OCI-LY7 (cell line): ENCODE measurements at regions not wholly inside any gene's neighbourhood (a gene's known extent, or its start where the extent isn't known, plus 50 kb on each side); places are given as distances from the start of the nearest gene placed in this dataset.

ENCODE experiments used
- BruUV-seq: library from RNA; stranded (reverse); fragments of 400-500 nt; replicated peaks from 2 replicates; lab custom pipeline; 2021; lab: Mats Ljungman, UMichigan
- CTCF ChIA-PET: fragments of 300-600 bp; sonication (Branson Sonifier 250); formaldehyde crosslinking; loops from one replicate; lab custom pipeline; 2022; ENCODE audit warnings: antibody characterized with exemption; ENCODE audit not compliant: unreplicated experiment; lab: Charles Lee
- POLR2A ChIA-PET: fragments of 300-600 bp; sonication (Branson Sonifier 250); formaldehyde crosslinking; loops from one replicate; lab custom pipeline; 2022; ENCODE audit warnings: antibody characterized with exemption; lab: Charles Lee
- DNase-seq: peaks from one replicate; pipeline ENCODE4 v3.0.0-alpha.2; 2015; ENCODE audit warnings: low spot score
- H2AFZ ChIP-seq: fragments of 200-600 bp; sonication (generic), shearing (Covaris generic); 2 replicates; pipeline ENCODE4 v1.6.1; 2014; ENCODE audit warnings: mild to moderate bottlenecking, antibody characterized with exemption, low read length, moderate library complexity
- H3K27ac ChIP-seq: fragments of 200-600 bp; sonication (generic); 2 replicates; pipeline ENCODE4 v1.5.1; 2014; ENCODE audit warnings: mixed run types, low read depth, mild to moderate bottlenecking, moderate library complexity, low read length, inconsistent platforms; ENCODE audit not compliant: poor library complexity, severe bottlenecking
- H3K36me3 ChIP-seq: fragments of 200-600 bp; sonication (generic); 2 replicates; pipeline ENCODE4 v1.6.1; 2014; ENCODE audit warnings: mild to moderate bottlenecking, antibody characterized with exemption, low read length, moderate library complexity, mixed read lengths; ENCODE audit not compliant: insufficient read depth
- H3K4me1 ChIP-seq: fragments of 200-600 bp; sonication (generic); 2 replicates; pipeline ENCODE4 v1.5.1; 2014; ENCODE audit warnings: mild to moderate bottlenecking, low read length; ENCODE audit not compliant: insufficient read depth, poor library complexity, severe bottlenecking
- H3K4me2 ChIP-seq: fragments of 200-600 bp; sonication (generic); 2 replicates; pipeline ENCODE4 v1.6.1; 2014; ENCODE audit warnings: mild to moderate bottlenecking, low read length
- H3K4me3 ChIP-seq: fragments of 200-600 bp; sonication (generic); 2 replicates; pipeline ENCODE4 v1.5.1; 2014; ENCODE audit warnings: mild to moderate bottlenecking, low read depth, low read length; ENCODE audit not compliant: poor library complexity, severe bottlenecking
- H3K79me2 ChIP-seq: fragments of 200-600 bp; sonication (generic); 2 replicates; pipeline ENCODE4 v1.6.1; 2016; ENCODE audit warnings: low read depth, mild to moderate bottlenecking, low read length, moderate library complexity, mixed read lengths; ENCODE audit not compliant: insufficient read depth
- H3K9me2 ChIP-seq: fragments of 200-600 bp; sonication (generic); 2 replicates; pipeline ENCODE4 v1.6.1; 2016; ENCODE audit warnings: mild to moderate bottlenecking, low read length, mixed read lengths; ENCODE audit not compliant: insufficient read depth
- H3K9me3 ChIP-seq: fragments of 200-600 bp; sonication (generic); 2 replicates; pipeline ENCODE4 v1.6.1; 2014; ENCODE audit warnings: mild to moderate bottlenecking, mixed run types, low read length, mixed read lengths
- H4K20me1 ChIP-seq: fragments of 200-600 bp; sonication (generic); 2 replicates; pipeline ENCODE4 v1.6.1; 2014; ENCODE audit warnings: mild to moderate bottlenecking, antibody characterized with exemption, low read length, moderate library complexity, mixed read lengths; ENCODE audit not compliant: insufficient read depth
- EZH2phosphoT487 ChIP-seq: fragments of 200-600 bp; sonication (generic); IDR thresholded peaks from 2 replicates; pipeline ENCODE4 v1.6.1; 2018; ENCODE audit warnings: low read depth, borderline replicate concordance, mild to moderate bottlenecking, mixed run types, antibody characterized with exemption, low read length, moderate library complexity, mixed read lengths
- intact Hi-C: fragments of 100-400 bp; cut with micrococcal nuclease; formaldehyde crosslinking; loops from one replicate; pipeline ENCODE4 v1.10.0; 2022; ENCODE audit not compliant: unreplicated experiment
- TF ChIP-seq, protein P1 (sequence below): fragments of 200-600 bp; sonication (generic); conservative IDR thresholded peaks from 2 replicates; pipeline ENCODE4 v1.5.1; 2014; ENCODE audit warnings: mild to moderate bottlenecking, antibody characterized with exemption, low read length, moderate library complexity, mixed read lengths

DNA sequence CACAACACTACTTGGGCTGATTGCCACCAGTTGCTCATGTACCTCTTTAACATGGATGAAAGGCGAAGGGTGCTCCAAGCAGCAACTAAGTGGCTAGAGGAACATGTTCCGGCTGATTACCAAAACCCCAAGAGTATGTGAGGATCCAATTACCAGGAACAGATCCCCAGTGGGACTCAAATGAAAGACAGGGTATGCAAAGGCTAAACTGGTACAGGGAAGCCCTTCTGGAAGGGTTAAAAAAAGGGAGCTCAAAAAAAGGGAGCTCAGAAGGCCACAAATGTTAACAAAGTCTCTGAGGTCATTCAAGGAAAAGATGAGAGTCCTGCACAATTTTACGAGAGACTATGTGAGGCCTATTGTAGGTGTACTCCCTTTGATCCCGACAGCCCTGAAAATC, 604.7 kb downstream of the UQCRFS1 start:
- H3K4me3 ChIP-seq: no peak overlapping the region
- no peak for DNase-seq
- no peaks in the 10 kb centered on the region for H3K79me2 ChIP-seq
- H3K36me3 ChIP-seq: peaks cover 11% of the 10 kb centered on the region
- CTCF ChIA-PET: no interaction called here
- no peaks in the 10 kb centered on the region for H3K9me2 ChIP-seq
- H3K27ac ChIP-seq: no peak overlapping the region
- BruUV-seq: no TSS peak
- H4K20me1 ChIP-seq: no peaks in the 10 kb centered on the region
- no peak for TF ChIP-seq EZH2phosphoT487
- H3K9me3 ChIP-seq: peaks cover 12% of the 10 kb centered on the region; the same call in 1 of the 2 replicates
- no peak overlapping the region for H3K4me2 ChIP-seq
- intact Hi-C loops: no loop called here
- POLR2A ChIA-PET: no interaction called here
- H3K4me1 ChIP-seq: peaks cover 15% of the 10 kb centered on the region
- H2AFZ ChIP-seq: no peak overlapping the region

GRCh38 chr19:28607066-28607583, 605.8 kb downstream of the UQCRFS1 start:
- no peak overlapping the region for H3K4me2 ChIP-seq
- no peak overlapping the region for H2AFZ ChIP-seq
- CTCF ChIA-PET: no interaction called here
- no peak overlapping the region for H3K4me3 ChIP-seq
- no peak overlapping the region for H3K27ac ChIP-seq
- H3K9me2 ChIP-seq: no peaks in the 10 kb centered on the region
- BruUV-seq: no TSS peak
- POLR2A ChIA-PET: no interaction called here
- no peaks in the 10 kb centered on the region for H4K20me1 ChIP-seq
- no peaks in the 10 kb centered on the region for H3K79me2 ChIP-seq
- peaks cover 12% of the 10 kb centered on the region; the same call in 1 of the 2 replicates for H3K9me3 ChIP-seq
- TF ChIP-seq, protein P1, sequence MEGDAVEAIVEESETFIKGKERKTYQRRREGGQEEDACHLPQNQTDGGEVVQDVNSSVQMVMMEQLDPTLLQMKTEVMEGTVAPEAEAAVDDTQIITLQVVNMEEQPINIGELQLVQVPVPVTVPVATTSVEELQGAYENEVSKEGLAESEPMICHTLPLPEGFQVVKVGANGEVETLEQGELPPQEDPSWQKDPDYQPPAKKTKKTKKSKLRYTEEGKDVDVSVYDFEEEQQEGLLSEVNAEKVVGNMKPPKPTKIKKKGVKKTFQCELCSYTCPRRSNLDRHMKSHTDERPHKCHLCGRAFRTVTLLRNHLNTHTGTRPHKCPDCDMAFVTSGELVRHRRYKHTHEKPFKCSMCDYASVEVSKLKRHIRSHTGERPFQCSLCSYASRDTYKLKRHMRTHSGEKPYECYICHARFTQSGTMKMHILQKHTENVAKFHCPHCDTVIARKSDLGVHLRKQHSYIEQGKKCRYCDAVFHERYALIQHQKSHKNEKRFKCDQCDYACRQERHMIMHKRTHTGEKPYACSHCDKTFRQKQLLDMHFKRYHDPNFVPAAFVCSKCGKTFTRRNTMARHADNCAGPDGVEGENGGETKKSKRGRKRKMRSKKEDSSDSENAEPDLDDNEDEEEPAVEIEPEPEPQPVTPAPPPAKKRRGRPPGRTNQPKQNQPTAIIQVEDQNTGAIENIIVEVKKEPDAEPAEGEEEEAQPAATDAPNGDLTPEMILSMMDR: no peak
- TF ChIP-seq EZH2phosphoT487: no peak
- DNase-seq: no peak
- intact Hi-C loops: no loop called here
- peaks cover 27% of the 10 kb centered on the region for H3K4me1 ChIP-seq
- peaks cover 11% of the 10 kb centered on the region for H3K36me3 ChIP-seq

DNA sequence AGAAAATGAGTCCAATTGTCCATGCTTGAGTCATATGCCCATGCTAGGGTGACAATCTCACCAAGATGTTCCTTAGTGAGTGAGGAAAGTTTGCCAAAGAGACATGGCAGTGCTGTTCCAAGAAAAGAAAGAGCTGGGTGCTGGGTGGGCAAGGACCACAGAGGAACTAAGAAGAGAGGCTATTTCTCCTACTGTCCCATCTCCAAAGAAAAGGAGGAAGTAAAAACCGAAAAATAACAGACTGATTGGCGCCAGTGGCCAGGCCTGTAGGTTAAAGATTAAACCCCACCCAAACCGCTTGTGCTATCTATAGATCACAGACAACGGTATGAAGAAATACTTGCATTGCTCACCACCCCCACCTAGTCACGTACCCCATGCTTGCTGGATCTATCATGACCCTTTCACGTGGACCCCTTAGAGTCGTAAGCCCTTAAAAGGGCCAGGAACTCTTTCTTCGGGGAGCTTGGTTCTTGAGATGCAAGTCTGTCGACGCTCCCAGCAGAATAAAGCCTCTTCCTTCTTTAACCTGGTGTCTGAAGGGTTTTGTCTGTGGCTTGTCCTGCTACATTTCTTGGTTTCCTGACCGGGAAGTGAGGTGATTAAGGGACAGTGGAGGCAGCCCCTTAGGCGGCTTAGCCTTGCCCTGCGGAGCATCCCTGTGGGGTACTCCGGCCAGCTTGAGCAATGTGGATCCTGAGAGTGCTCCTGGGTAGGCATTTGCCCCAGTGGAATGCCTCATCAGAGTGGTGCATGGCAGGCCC, 606.5 kb downstream of the UQCRFS1 start:
- H3K4me1 ChIP-seq: peaks cover 34% of the 10 kb centered on the region
- no TSS peak for BruUV-seq
- intact Hi-C loops: no loop called here
- peaks cover 11% of the 10 kb centered on the region for H3K36me3 ChIP-seq
- H3K9me2 ChIP-seq: no peaks in the 10 kb centered on the region
- H4K20me1 ChIP-seq: no peaks in the 10 kb centered on the region
- CTCF ChIA-PET: no interaction called here
- no peak overlapping the region for H3K4me3 ChIP-seq
- POLR2A ChIA-PET: no interaction called here
- no peak overlapping the region for H2AFZ ChIP-seq
- H3K27ac ChIP-seq: no peak overlapping the region
- H3K79me2 ChIP-seq: no peaks in the 10 kb centered on the region
- no peak for TF ChIP-seq EZH2phosphoT487
- TF ChIP-seq, protein P1: no peak
- DNase-seq: no peak
- H3K9me3 ChIP-seq: peaks cover 12% of the 10 kb centered on the region; the same call in 1 of the 2 replicates
- no peak overlapping the region for H3K4me2 ChIP-seq
